ENCODE measurements at regions not wholly inside any gene's neighbourhood (a gene's known extent, or its start where the extent isn't known, plus 50 kb on each side); places are given as distances from the start of the nearest gene placed in this dataset.

DNA sequence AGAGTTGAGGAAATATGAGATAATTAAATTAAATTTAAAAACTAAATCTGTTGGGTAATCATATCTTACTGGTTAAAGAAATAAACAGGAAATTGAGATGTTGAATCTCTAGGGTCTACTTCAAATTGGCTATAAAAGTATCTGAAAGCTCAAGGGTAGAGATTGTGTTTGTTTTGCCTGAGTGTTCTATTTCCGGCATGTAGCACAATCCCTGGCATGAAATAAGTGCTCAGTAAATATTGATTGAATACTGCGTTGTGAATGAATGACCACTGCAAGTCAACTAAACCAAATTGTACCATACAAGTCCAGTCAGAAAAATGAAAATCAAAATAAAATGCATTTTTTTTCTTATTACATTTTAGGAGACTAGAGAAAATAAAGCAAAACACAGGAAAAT is 709.8 kb downstream of the EPM2A start:
- TF ChIP-seq, protein P1, sequence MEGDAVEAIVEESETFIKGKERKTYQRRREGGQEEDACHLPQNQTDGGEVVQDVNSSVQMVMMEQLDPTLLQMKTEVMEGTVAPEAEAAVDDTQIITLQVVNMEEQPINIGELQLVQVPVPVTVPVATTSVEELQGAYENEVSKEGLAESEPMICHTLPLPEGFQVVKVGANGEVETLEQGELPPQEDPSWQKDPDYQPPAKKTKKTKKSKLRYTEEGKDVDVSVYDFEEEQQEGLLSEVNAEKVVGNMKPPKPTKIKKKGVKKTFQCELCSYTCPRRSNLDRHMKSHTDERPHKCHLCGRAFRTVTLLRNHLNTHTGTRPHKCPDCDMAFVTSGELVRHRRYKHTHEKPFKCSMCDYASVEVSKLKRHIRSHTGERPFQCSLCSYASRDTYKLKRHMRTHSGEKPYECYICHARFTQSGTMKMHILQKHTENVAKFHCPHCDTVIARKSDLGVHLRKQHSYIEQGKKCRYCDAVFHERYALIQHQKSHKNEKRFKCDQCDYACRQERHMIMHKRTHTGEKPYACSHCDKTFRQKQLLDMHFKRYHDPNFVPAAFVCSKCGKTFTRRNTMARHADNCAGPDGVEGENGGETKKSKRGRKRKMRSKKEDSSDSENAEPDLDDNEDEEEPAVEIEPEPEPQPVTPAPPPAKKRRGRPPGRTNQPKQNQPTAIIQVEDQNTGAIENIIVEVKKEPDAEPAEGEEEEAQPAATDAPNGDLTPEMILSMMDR (IDR thresholded peaks at IDR 0.05; ENCODE audit: low read depth, low read length, poor library complexity, severe bottlenecking), result no peak
- no peak for TF ChIP-seq EZH2phosphoT487 (IDR thresholded peaks at IDR 0.05; ENCODE audit: borderline replicate concordance, low read length)
